ENCODE measurements at regions not wholly inside any gene's neighbourhood (a gene's known extent, or its start where the extent isn't known, plus 50 kb on each side); places are given as distances from the start of the nearest gene placed in this dataset.

GRCh38 chr2:45289997-45290709, 280.9 kb upstream of the SIX2 start:
- no peak for DNase-seq (ENCODE audit: low read depth in 2 of 2)
- no peak for TF ChIP-seq CTCF (IDR thresholded peaks at IDR 0.05; ENCODE audit: low read depth, low read length)

GRCh38 chr2:45288532-45289417, 279.5 kb upstream of the SIX2 start:
- no peak overlapping the region for H3K4me3 ChIP-seq (replicated peaks in 1 of 2; ENCODE audit: low read depth in 2 of 2, low read length in 2 of 2)
- peak; percentile 28 to 69 for DNase-seq (ENCODE audit: low read depth in 2 of 2)
- TF ChIP-seq CTCF (IDR thresholded peaks at IDR 0.05; ENCODE audit: low read depth, low read length): no peak

More at GRCh38 chr2:45289997-45290709, 280.9 kb upstream of the SIX2 start:
- no peak overlapping the region for H3K4me3 ChIP-seq (replicated peaks in 1 of 2; ENCODE audit: low read depth in 2 of 2, low read length in 2 of 2)

- peak in 1 of 2 donors; percentile 78 for DNase-seq (ENCODE audit: low read depth in 2 of 2)
- H3K4me3 ChIP-seq (replicated peaks in 1 of 2; ENCODE audit: low read depth in 2 of 2, low read length in 2 of 2): no peak overlapping the region
- TF ChIP-seq CTCF (IDR thresholded peaks at IDR 0.05; ENCODE audit: low read depth, low read length): no peak
These were observed 277.8 kb upstream of the SIX2 start for GRCh38 chr2:45287045-45287444.

- no peak overlapping the region for H3K4me3 ChIP-seq (replicated peaks in 1 of 2; ENCODE audit: low read depth in 2 of 2, low read length in 2 of 2)
- TF ChIP-seq CTCF (IDR thresholded peaks at IDR 0.05; ENCODE audit: low read depth, low read length): no peak
- peak; percentile 29 to 56 for DNase-seq (ENCODE audit: low read depth in 2 of 2)
These were observed 276.6 kb upstream of the SIX2 start for GRCh38 chr2:45285771-45286390.

- DNase-seq (ENCODE audit: low read depth in 2 of 2): peak; percentile 30 to 84
- TF ChIP-seq CTCF (IDR thresholded peaks at IDR 0.05; ENCODE audit: low read depth, low read length): no peak
- no peak overlapping the region for H3K4me3 ChIP-seq (replicated peaks in 1 of 2; ENCODE audit: low read depth in 2 of 2, low read length in 2 of 2)
These were observed 276.1 kb upstream of the SIX2 start for GRCh38 chr2:45285311-45285710.

GRCh38 chr2:45284621-45284995, 275.4 kb upstream of the SIX2 start:
- no peak for TF ChIP-seq CTCF (IDR thresholded peaks at IDR 0.05; ENCODE audit: low read depth, low read length)
- no peak for DNase-seq (ENCODE audit: low read depth in 2 of 2)
- no peak overlapping the region for H3K4me3 ChIP-seq (replicated peaks in 1 of 2; ENCODE audit: low read depth in 2 of 2, low read length in 2 of 2)
